ENCODE measurements at regions not wholly inside any gene's neighbourhood (a gene's known extent, or its start where the extent isn't known, plus 50 kb on each side); places are given as distances from the start of the nearest gene placed in this dataset.
"Not testable (repeated sequence)": the region's sequence is repeated elsewhere in the genome, so short reads cannot be mapped to it uniquely, and the experiment has no call there.

- no peak for DNase-seq
These were observed 74.3 kb upstream of the CCN2 start for GRCh38 chr6:132025468-132025867.

GRCh38 chr6:132023490-132023889 lies 72.3 kb upstream of the CCN2 start:
- no peak for DNase-seq

- no peak for DNase-seq
These were observed 70.6 kb upstream of the CCN2 start for GRCh38 chr6:132021552-132022375.

GRCh38 chr6:132020918-132021317 lies 69.7 kb upstream of the CCN2 start:
- not testable (repeated sequence) for DNase-seq

- no peak for DNase-seq
These were observed 69.0 kb upstream of the CCN2 start for GRCh38 chr6:132020138-132020581.

GRCh38 chr6:132019586-132019985 lies 68.4 kb upstream of the CCN2 start:
- DNase-seq, result no peak

- DNase-seq, result no peak
These were observed 66.8 kb upstream of the CCN2 start for GRCh38 chr6:132017942-132018341.

- no peak for DNase-seq
These were observed 65.2 kb upstream of the CCN2 start for GRCh38 chr6:132016396-132016795.

GRCh38 chr6:132011582-132011981 lies 60.4 kb upstream of the CCN2 start:
- no peak for DNase-seq

GRCh38 chr6:132009175-132009574 lies 58.0 kb upstream of the CCN2 start:
- no peak for DNase-seq

GRCh38 chr6:132007474-132008190 lies 56.5 kb upstream of the CCN2 start:
- DNase-seq, result no peak

- DNase-seq, result peak; percentile 3
These were observed 54.0 kb upstream of the CCN2 start for GRCh38 chr6:132005178-132005577.

GRCh38 chr6:132004668-132005067 lies 53.5 kb upstream of the CCN2 start:
- no peak for DNase-seq

GRCh38 chr6:132003516-132004178 lies 52.5 kb upstream of the CCN2 start:
- no peak for DNase-seq
